ENCODE measurements at regions not wholly inside any gene's neighbourhood (a gene's known extent, or its start where the extent isn't known, plus 50 kb on each side); places are given as distances from the start of the nearest gene placed in this dataset.
"Not testable (repeated sequence)": the region's sequence is repeated elsewhere in the genome, so short reads cannot be mapped to it uniquely, and the experiment has no call there.

DNA sequence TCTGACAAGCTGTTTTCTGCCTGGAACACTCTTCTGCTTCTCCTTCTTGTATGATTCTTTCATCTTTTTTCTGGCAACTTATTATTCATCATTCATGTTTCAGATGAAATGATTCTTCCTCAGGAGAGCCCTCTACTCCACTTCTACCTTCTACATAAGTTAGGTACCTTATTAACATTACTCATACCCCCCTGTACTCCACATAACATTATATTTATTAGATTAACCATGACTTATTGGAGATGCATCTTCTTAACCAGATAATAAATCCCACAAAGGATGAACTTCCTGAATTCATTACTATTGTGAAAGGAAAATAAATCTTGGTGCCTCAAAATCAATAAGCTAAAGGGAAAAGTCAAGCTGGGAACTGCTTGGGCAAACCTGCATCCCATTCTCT lies 1636.5 kb upstream of the FLRT2 start:
- no peaks in the 10 kb centered on the region for H3K36me3 ChIP-seq (ENCODE audit: low read depth)
- H3K27ac ChIP-seq (ENCODE audit: poor library complexity, severe bottlenecking) = no peak overlapping the region
- ATAC-seq (ENCODE audit: low read depth) = no peak
- no peak for DNase-seq (ENCODE audit: low spot score)
- H3K4me1 ChIP-seq (ENCODE audit: insufficient read depth, poor library complexity, severe bottlenecking) = no peaks in the 10 kb centered on the region
- no peak overlapping the region for H3K4me3 ChIP-seq (ENCODE audit: severe bottlenecking)
- H3K9me3 ChIP-seq (ENCODE audit: severe bottlenecking) = no peaks in the 10 kb centered on the region
- TF ChIP-seq, protein P1, sequence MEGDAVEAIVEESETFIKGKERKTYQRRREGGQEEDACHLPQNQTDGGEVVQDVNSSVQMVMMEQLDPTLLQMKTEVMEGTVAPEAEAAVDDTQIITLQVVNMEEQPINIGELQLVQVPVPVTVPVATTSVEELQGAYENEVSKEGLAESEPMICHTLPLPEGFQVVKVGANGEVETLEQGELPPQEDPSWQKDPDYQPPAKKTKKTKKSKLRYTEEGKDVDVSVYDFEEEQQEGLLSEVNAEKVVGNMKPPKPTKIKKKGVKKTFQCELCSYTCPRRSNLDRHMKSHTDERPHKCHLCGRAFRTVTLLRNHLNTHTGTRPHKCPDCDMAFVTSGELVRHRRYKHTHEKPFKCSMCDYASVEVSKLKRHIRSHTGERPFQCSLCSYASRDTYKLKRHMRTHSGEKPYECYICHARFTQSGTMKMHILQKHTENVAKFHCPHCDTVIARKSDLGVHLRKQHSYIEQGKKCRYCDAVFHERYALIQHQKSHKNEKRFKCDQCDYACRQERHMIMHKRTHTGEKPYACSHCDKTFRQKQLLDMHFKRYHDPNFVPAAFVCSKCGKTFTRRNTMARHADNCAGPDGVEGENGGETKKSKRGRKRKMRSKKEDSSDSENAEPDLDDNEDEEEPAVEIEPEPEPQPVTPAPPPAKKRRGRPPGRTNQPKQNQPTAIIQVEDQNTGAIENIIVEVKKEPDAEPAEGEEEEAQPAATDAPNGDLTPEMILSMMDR (IDR thresholded peaks at IDR 0.05; ENCODE audit: poor library complexity, severe bottlenecking) = no peak
- no peaks in the 10 kb centered on the region for H3K27me3 ChIP-seq (ENCODE audit: insufficient read depth, poor library complexity, severe bottlenecking)

DNA sequence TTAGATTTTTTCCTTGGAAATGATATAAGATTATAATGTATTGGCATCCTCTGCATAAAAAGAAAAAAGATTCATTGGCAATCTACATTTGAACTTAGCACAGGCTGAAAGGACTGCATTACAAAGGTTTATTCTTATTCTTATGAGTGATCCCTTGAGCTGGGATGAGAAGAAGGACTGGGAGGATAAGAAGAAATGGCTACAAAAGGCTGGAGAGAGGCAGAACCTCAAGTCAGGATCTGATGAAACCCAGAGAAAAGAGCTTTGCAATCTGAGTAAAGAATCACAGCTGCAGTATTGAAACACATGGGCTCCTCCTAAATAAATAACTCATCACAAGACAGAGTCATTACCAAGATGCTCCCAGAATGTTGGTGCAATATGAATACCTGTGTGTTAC lies 1635.4 kb upstream of the FLRT2 start:
- H3K27ac ChIP-seq (ENCODE audit: poor library complexity, severe bottlenecking) = no peak overlapping the region
- H3K36me3 ChIP-seq (ENCODE audit: low read depth) = no peaks in the 10 kb centered on the region
- H3K4me3 ChIP-seq (ENCODE audit: severe bottlenecking) = no peak overlapping the region
- TF ChIP-seq, protein P1 (IDR thresholded peaks at IDR 0.05; ENCODE audit: poor library complexity, severe bottlenecking) = no peak
- no peaks in the 10 kb centered on the region for H3K4me1 ChIP-seq (ENCODE audit: insufficient read depth, poor library complexity, severe bottlenecking)
- ATAC-seq (ENCODE audit: low read depth) = no peak
- H3K9me3 ChIP-seq (ENCODE audit: severe bottlenecking) = no peaks in the 10 kb centered on the region
- H3K27me3 ChIP-seq (ENCODE audit: insufficient read depth, poor library complexity, severe bottlenecking) = no peaks in the 10 kb centered on the region
- DNase-seq (ENCODE audit: low spot score) = no peak

DNA sequence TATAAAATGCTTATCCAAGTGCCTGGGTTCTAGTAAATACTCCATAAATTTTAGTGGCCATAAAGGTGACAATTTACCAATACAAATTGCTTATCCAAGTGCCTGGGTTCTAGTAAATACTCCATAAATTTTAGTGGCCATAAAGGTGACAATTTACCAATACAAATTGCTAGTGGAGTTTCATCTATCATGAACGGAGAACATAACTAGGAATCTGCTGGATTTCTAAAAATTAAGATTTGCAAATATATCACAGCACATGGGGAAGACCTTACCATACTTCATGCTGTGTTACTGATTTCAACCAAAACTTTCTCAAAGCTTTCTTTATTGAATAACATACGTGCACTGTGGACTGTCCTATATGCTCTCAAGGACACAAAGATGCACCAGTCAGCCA lies 1631.4 kb upstream of the FLRT2 start:
- not testable (repeated sequence) for H3K4me3 ChIP-seq (ENCODE audit: severe bottlenecking); H3K9me3 ChIP-seq (ENCODE audit: severe bottlenecking); DNase-seq (ENCODE audit: low spot score); ATAC-seq (ENCODE audit: low read depth); H3K36me3 ChIP-seq (ENCODE audit: low read depth); H3K27me3 ChIP-seq (ENCODE audit: insufficient read depth, poor library complexity, severe bottlenecking); H3K4me1 ChIP-seq (ENCODE audit: insufficient read depth, poor library complexity, severe bottlenecking); H3K27ac ChIP-seq (ENCODE audit: poor library complexity, severe bottlenecking)

DNA sequence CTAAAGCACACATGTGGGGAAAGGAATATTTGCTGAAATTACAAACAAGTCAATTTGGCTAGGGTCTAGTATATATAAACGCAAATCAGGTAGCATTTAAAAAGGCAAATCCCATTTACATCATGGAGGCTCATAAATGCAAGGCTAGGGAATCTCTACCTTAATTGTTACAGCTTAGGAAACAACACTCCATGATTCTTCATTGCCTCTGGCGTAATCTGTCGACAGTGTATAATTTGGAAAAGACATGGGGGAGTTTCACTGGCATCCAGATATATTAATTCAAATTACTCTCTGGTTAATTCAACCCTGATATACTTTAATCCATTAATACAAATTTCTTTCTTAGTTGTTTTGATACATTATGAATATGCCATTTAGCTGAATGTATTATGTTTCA lies 1630.2 kb upstream of the FLRT2 start:
- H3K27me3 ChIP-seq (ENCODE audit: insufficient read depth, poor library complexity, severe bottlenecking) = peaks cover 4% of the 10 kb centered on the region
- no peaks in the 10 kb centered on the region for H3K4me1 ChIP-seq (ENCODE audit: insufficient read depth, poor library complexity, severe bottlenecking)
- ATAC-seq (ENCODE audit: low read depth) (no peak), DNase-seq (ENCODE audit: low spot score) (no peak)
- no peak overlapping the region for H3K27ac ChIP-seq (ENCODE audit: poor library complexity, severe bottlenecking)
- TF ChIP-seq, protein P1 (IDR thresholded peaks at IDR 0.05; ENCODE audit: poor library complexity, severe bottlenecking) = no peak
- no peaks in the 10 kb centered on the region for H3K36me3 ChIP-seq (ENCODE audit: low read depth)
- no peak overlapping the region for H3K4me3 ChIP-seq (ENCODE audit: severe bottlenecking)
- no peaks in the 10 kb centered on the region for H3K9me3 ChIP-seq (ENCODE audit: severe bottlenecking)

DNA sequence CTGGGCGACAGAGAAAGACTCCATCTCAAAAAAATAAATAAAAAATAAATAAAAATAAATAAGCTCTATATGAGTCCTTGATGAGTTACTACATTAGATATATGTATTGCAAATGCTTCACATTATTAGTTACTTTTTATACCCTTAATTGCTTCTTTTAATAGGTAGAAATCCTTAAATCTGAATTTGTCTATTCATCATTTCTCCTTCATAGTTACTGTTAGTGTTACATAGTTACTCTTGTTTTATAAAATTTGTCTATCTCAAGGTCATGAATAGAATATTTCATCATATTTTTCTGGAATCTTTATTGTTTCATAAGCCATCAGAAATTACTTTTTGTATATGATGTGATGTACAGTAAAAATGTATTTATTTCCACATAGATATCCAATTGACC lies 1624.8 kb upstream of the FLRT2 start:
- TF ChIP-seq, protein P1 (IDR thresholded peaks at IDR 0.05; ENCODE audit: poor library complexity, severe bottlenecking) = no peak
- no peak overlapping the region for H3K4me3 ChIP-seq (ENCODE audit: severe bottlenecking)
- H3K9me3 ChIP-seq (ENCODE audit: severe bottlenecking) = no peaks in the 10 kb centered on the region
- H3K4me1 ChIP-seq (ENCODE audit: insufficient read depth, poor library complexity, severe bottlenecking) = no peaks in the 10 kb centered on the region
- H3K36me3 ChIP-seq (ENCODE audit: low read depth) = no peaks in the 10 kb centered on the region
- ATAC-seq (ENCODE audit: low read depth) (no peak), DNase-seq (ENCODE audit: low spot score) (no peak)
- no peak overlapping the region for H3K27ac ChIP-seq (ENCODE audit: poor library complexity, severe bottlenecking)
- H3K27me3 ChIP-seq (ENCODE audit: insufficient read depth, poor library complexity, severe bottlenecking) = peaks cover 4% of the 10 kb centered on the region

Data from RWPE2 (cell line).